Keratinocyte (primary cell): ENCODE measurements at regions not wholly inside any gene's neighbourhood (a gene's known extent, or its start where the extent isn't known, plus 50 kb on each side); places are given as distances from the start of the nearest gene placed in this dataset.

Experiments
- EZH2 ChIP-seq: IDR thresholded peaks from one replicate; pipeline ENCODE4 v1.6.1; 2012; ENCODE audit warnings: inconsistent platforms, mild to moderate bottlenecking, low read length, moderate library complexity
- TF ChIP-seq, protein P1 (sequence below), 3 experiments: IDR thresholded peaks in 1 of 3; conservative IDR thresholded peaks in 1 of 3; optimal IDR thresholded peaks in 1 of 3; 2 replicates in 2 of 3; 3 replicates in 1 of 3; pipeline versions ENCODE3 to v1.5.1; 2011; ENCODE audit warnings: low read length in 3 of 3, mild to moderate bottlenecking in 3 of 3, moderate library complexity in 2 of 3, control low read depth in 1 of 3, inconsistent platforms in 1 of 3; ENCODE audit not compliant: insufficient read depth in 2 of 3; ENCODE audit errors: extremely low read depth in 1 of 3

DNA sequence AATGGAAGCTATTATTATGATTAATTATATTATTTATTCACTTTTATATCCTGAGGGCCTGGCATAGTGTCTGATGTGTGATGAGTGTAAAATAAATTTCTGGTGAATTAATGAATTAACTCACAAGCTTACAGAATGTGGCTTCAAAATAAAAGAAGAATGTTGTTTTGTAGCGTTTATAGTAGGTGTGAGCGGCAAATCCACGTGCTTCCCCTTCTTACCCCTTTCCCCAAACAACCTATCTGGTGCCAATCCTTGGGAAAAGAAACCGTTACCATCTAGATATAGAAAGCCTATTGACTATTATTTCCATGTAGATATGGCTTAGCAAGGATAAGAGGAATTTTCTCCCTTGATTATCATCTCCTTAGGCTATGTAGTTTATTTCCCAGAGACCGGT, 144.6 kb upstream of the CITED2 start:
- TF ChIP-seq, protein P1, sequence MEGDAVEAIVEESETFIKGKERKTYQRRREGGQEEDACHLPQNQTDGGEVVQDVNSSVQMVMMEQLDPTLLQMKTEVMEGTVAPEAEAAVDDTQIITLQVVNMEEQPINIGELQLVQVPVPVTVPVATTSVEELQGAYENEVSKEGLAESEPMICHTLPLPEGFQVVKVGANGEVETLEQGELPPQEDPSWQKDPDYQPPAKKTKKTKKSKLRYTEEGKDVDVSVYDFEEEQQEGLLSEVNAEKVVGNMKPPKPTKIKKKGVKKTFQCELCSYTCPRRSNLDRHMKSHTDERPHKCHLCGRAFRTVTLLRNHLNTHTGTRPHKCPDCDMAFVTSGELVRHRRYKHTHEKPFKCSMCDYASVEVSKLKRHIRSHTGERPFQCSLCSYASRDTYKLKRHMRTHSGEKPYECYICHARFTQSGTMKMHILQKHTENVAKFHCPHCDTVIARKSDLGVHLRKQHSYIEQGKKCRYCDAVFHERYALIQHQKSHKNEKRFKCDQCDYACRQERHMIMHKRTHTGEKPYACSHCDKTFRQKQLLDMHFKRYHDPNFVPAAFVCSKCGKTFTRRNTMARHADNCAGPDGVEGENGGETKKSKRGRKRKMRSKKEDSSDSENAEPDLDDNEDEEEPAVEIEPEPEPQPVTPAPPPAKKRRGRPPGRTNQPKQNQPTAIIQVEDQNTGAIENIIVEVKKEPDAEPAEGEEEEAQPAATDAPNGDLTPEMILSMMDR (optimal IDR thresholded peaks at IDR 0.05 in 1 of 3, IDR thresholded peaks at IDR 0.05 in 1 of 3, conservative IDR thresholded peaks at IDR 0.05 in 1 of 3; ENCODE audit: extremely low read depth in 1 of 3, insufficient read depth in 2 of 3, low read length in 3 of 3): no peak
- TF ChIP-seq EZH2: no peak
